ENCODE measurements at regions not wholly inside any gene's neighbourhood (a gene's known extent, or its start where the extent isn't known, plus 50 kb on each side); places are given as distances from the start of the nearest gene placed in this dataset.

DNA sequence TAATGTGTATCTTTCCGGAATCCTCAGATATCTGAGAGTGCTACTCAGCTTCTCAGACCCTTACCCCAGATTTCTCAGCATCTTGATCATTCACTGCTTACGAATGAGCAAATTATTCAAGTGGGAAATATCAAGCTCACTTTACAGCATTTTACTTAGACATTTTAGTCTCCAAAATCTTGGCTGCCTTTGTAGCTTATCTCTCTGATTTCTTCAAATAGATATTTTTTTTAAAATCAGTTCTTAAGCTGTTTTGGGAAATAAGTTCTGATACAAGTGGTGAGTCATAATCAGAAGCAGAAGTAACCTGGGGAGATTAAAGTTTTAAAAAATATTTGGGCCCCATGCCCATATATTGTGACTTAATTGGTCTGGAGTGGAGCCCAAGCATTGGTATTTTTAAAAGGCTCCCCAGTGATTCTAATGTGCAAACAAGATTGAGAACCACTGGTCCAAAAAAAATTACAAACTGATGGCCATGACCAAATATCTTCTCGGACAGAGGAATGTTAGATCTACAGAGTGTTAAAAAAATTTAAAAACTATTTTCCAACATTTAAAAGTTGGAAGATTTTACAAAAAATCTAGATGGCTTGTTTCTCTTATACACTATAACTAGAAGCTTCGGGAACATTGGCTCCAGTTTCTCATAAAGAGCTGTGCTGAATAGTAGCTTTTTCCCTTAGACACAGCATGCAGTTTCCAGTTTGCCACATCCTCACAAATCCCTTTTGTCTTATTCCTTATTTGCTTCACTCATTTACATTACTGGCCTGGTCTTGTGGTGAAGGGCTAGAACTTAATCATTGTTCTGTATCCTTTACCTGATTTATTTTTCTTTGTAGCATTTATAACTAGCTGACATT is 87.8 kb upstream of the BMAL1 start (continued):
- no peak for TF ChIP-seq CBX5 (IDR thresholded peaks at IDR 0.05; ENCODE audit: low read depth, low read length)
